ENCODE measurements at regions not wholly inside any gene's neighbourhood (a gene's known extent, or its start where the extent isn't known, plus 50 kb on each side); places are given as distances from the start of the nearest gene placed in this dataset.

- intact Hi-C loops (cut with DNase I; ENCODE audit: low total_unique reads), result no loop called here
Measured at GRCh38 chr15:38073178-38073946, 138.9 kb downstream of the TMCO5A start.

GRCh38 chr15:38074029-38074428 is 139.6 kb downstream of the TMCO5A start:
- Histone ChIP-seq H3K9me3 (no peaks in the 10 kb centered on the region), H3K4me1 (peaks cover 0 to 44% (median 26%) of the 10 kb centered on the region in 4 donors), H3K4me3 (peak overlapping the region in 1 of 4 donors; percentile 48), H3K27me3 (no peaks in the 10 kb centered on the region), H3K27ac (peak overlapping the region; percentile 88 to 95 (median 92)), H3K36me3 (no peaks in the 10 kb centered on the region)
- no peak for DNase-seq
- intact Hi-C loops (cut with DNase I; ENCODE audit: low total_unique reads), result no loop called here
- WGBS, 2 donors (ENCODE audit: low coverage in 1 of 2), result 37 to 58% methylated on average over 5 of the region's 5 CpGs
- in situ Hi-C loops (cut with MboI; ENCODE audit: low pct_ligation_motif_present in 1 of 4, low pct_unique_long_range_greater_than_20kb in 1 of 4, low sequenced_read_pairs in 3 of 4), result loop anchor here in 2 of 4 donors (10.0 to 25.0 kb wide), 2 partner anchors 69 to 163 kb away; no protein-coding TSS in a partner anchor
- TF ChIP-seq EP300 (IDR thresholded peaks at IDR 0.05; ENCODE audit: low read depth) (no peak), POLR2A (IDR thresholded peaks at IDR 0.05) (no peak), CTCF (IDR thresholded peaks at IDR 0.05) (no peak), POLR2AphosphoS5 (IDR thresholded peaks at IDR 0.05) (no peak)

More at GRCh38 chr15:38073178-38073946, 138.9 kb downstream of the TMCO5A start:
- no peaks in the 10 kb centered on the region for H3K27me3 ChIP-seq
- H3K4me1 ChIP-seq, result peaks cover 3 to 50% (median 31%) of the 10 kb centered on the region in 4 donors
- no peak for DNase-seq
- in situ Hi-C loops (cut with MboI; ENCODE audit: low pct_ligation_motif_present in 1 of 4, low pct_unique_long_range_greater_than_20kb in 1 of 4, low sequenced_read_pairs in 3 of 4), result loop anchor here in 2 of 4 donors (10.0 to 25.0 kb wide), 2 partner anchors 69 to 164 kb away; no protein-coding TSS in a partner anchor
- TF ChIP-seq EP300 (IDR thresholded peaks at IDR 0.05; ENCODE audit: low read depth), result no peak
- no peak for TF ChIP-seq POLR2AphosphoS5 (IDR thresholded peaks at IDR 0.05)
- TF ChIP-seq CTCF (IDR thresholded peaks at IDR 0.05), result no peak
- TF ChIP-seq POLR2A (IDR thresholded peaks at IDR 0.05), result no peak
- H3K36me3 ChIP-seq, result no peaks in the 10 kb centered on the region
- H3K9me3 ChIP-seq, result no peaks in the 10 kb centered on the region
- H3K4me3 ChIP-seq, result peak overlapping the region; percentile 38 to 62 (median 44)
- 16 to 30% methylated on average over 10 to 19 of the region's 19 CpGs for WGBS, 2 donors (ENCODE audit: low coverage in 1 of 2)
- peak overlapping the region; percentile 88 to 95 (median 92) for H3K27ac ChIP-seq

- WGBS, 2 donors (ENCODE audit: low coverage in 1 of 2), result 86 to 100% methylated on average over 3 to 5 of the region's 5 CpGs
- H3K9me3 ChIP-seq, result no peaks in the 10 kb centered on the region
- no peak overlapping the region for H3K27ac ChIP-seq
- no peaks in the 10 kb centered on the region for H3K27me3 ChIP-seq
- intact Hi-C loops (cut with DNase I; ENCODE audit: low total_unique reads), result no loop called here
- no peak overlapping the region for H3K4me3 ChIP-seq
- TF ChIP-seq POLR2A (IDR thresholded peaks at IDR 0.05), result no peak
- no peak for TF ChIP-seq EP300 (IDR thresholded peaks at IDR 0.05; ENCODE audit: low read depth)
- TF ChIP-seq POLR2AphosphoS5 (IDR thresholded peaks at IDR 0.05), result no peak
- no peak for TF ChIP-seq CTCF (IDR thresholded peaks at IDR 0.05)
- no peak for DNase-seq
- peaks cover 0 to 29% (median 19%) of the 10 kb centered on the region in 4 donors for H3K4me1 ChIP-seq
- in situ Hi-C loops (cut with MboI; ENCODE audit: low pct_ligation_motif_present in 1 of 4, low pct_unique_long_range_greater_than_20kb in 1 of 4, low sequenced_read_pairs in 3 of 4), result loop anchor here in 1 of 4 donors (10.0 kb wide), 1 partner anchor 71 kb away; no protein-coding TSS in a partner anchor
- H3K36me3 ChIP-seq, result no peaks in the 10 kb centered on the region
Measured at GRCh38 chr15:38075466-38075865, 141.0 kb downstream of the TMCO5A start.

GRCh38 chr15:38076786-38077185 is 142.3 kb downstream of the TMCO5A start:
- DNase-seq, result no peak
- in situ Hi-C loops (cut with MboI; ENCODE audit: low pct_ligation_motif_present in 1 of 4, low pct_unique_long_range_greater_than_20kb in 1 of 4, low sequenced_read_pairs in 3 of 4) (loop anchor here in 1 of 4 donors (10.0 kb wide), 1 partner anchor 72 kb away; no protein-coding TSS in a partner anchor), intact Hi-C loops (cut with DNase I; ENCODE audit: low total_unique reads) (no loop called here)
- no peaks in the 10 kb centered on the region for H3K9me3 ChIP-seq
- no peaks in the 10 kb centered on the region for H3K36me3 ChIP-seq
- H3K4me1 ChIP-seq, result peaks cover 0 to 18% (median 14%) of the 10 kb centered on the region in 4 donors
- no peak overlapping the region for H3K4me3 ChIP-seq
- no peak for TF ChIP-seq CTCF (IDR thresholded peaks at IDR 0.05)
- TF ChIP-seq POLR2A (IDR thresholded peaks at IDR 0.05), result no peak
- TF ChIP-seq POLR2AphosphoS5 (IDR thresholded peaks at IDR 0.05), result no peak
- TF ChIP-seq EP300 (IDR thresholded peaks at IDR 0.05; ENCODE audit: low read depth), result no peak
- no peaks in the 10 kb centered on the region for H3K27me3 ChIP-seq
- 83 to 84% methylated on average over 4 to 10 of the region's 10 CpGs for WGBS, 2 donors (ENCODE audit: low coverage in 1 of 2)
- no peak overlapping the region for H3K27ac ChIP-seq

Data from transverse colon (tissue), 4 donors.